ENCODE measurements at regions not wholly inside any gene's neighbourhood (a gene's known extent, or its start where the extent isn't known, plus 50 kb on each side); places are given as distances from the start of the nearest gene placed in this dataset.

- no peak overlapping the region for H3K4me3 Mint-ChIP-seq (ENCODE audit: low read depth)
- no peaks in the 10 kb centered on the region for H3K9me3 Mint-ChIP-seq (ENCODE audit: low read depth)
- no peaks in the 10 kb centered on the region for H3K27me3 Mint-ChIP-seq
- H3K27ac Mint-ChIP-seq, result no peak overlapping the region
- no peak for TF ChIP-seq CTCF (IDR thresholded peaks at IDR 0.05; ENCODE audit: unreplicated experiment)
- H3K36me3 Mint-ChIP-seq (ENCODE audit: insufficient read depth), result no peaks in the 10 kb centered on the region
- peaks cover 9% of the 10 kb centered on the region for H3K4me1 Mint-ChIP-seq (ENCODE audit: low read depth)
- no peak for DNase-seq (ENCODE audit: low spot score, unreplicated experiment)
Observed at GRCh38 chr14:39683691-39684260, 251.5 kb upstream of the FBXO33 start.

GRCh38 chr14:39682582-39682981, 250.3 kb upstream of the FBXO33 start:
- H3K27ac Mint-ChIP-seq, result no peak overlapping the region
- no peaks in the 10 kb centered on the region for H3K27me3 Mint-ChIP-seq
- no peaks in the 10 kb centered on the region for H3K9me3 Mint-ChIP-seq (ENCODE audit: low read depth)
- TF ChIP-seq CTCF (IDR thresholded peaks at IDR 0.05; ENCODE audit: unreplicated experiment), result no peak
- no peak for DNase-seq (ENCODE audit: low spot score, unreplicated experiment)
- no peaks in the 10 kb centered on the region for H3K36me3 Mint-ChIP-seq (ENCODE audit: insufficient read depth)
- H3K4me1 Mint-ChIP-seq (ENCODE audit: low read depth), result peaks cover 10% of the 10 kb centered on the region
- H3K4me3 Mint-ChIP-seq (ENCODE audit: low read depth), result no peak overlapping the region

- no peaks in the 10 kb centered on the region for H3K36me3 Mint-ChIP-seq (ENCODE audit: insufficient read depth)
- H3K27me3 Mint-ChIP-seq, result no peaks in the 10 kb centered on the region
- no peak overlapping the region for H3K4me3 Mint-ChIP-seq (ENCODE audit: low read depth)
- DNase-seq (ENCODE audit: low spot score, unreplicated experiment), result no peak
- no peak for TF ChIP-seq CTCF (IDR thresholded peaks at IDR 0.05; ENCODE audit: unreplicated experiment)
- no peaks in the 10 kb centered on the region for H3K9me3 Mint-ChIP-seq (ENCODE audit: low read depth)
- peaks cover 10% of the 10 kb centered on the region for H3K4me1 Mint-ChIP-seq (ENCODE audit: low read depth)
- H3K27ac Mint-ChIP-seq, result no peak overlapping the region
Observed at GRCh38 chr14:39681782-39682399, 249.7 kb upstream of the FBXO33 start.

GRCh38 chr14:39680777-39681176, 248.5 kb upstream of the FBXO33 start:
- TF ChIP-seq CTCF (IDR thresholded peaks at IDR 0.05; ENCODE audit: unreplicated experiment), result no peak
- H3K4me3 Mint-ChIP-seq (ENCODE audit: low read depth), result no peak overlapping the region
- no peaks in the 10 kb centered on the region for H3K9me3 Mint-ChIP-seq (ENCODE audit: low read depth)
- peaks cover 10% of the 10 kb centered on the region for H3K4me1 Mint-ChIP-seq (ENCODE audit: low read depth)
- no peaks in the 10 kb centered on the region for H3K36me3 Mint-ChIP-seq (ENCODE audit: insufficient read depth)
- H3K27me3 Mint-ChIP-seq, result no peaks in the 10 kb centered on the region
- no peak overlapping the region for H3K27ac Mint-ChIP-seq
- no peak for DNase-seq (ENCODE audit: low spot score, unreplicated experiment)

- Mint-ChIP-seq H3K4me3 (ENCODE audit: low read depth) (no peak overlapping the region), H3K27me3 (no peaks in the 10 kb centered on the region), H3K4me1 (ENCODE audit: low read depth) (peaks cover 6% of the 10 kb centered on the region), H3K9me3 (ENCODE audit: low read depth) (no peaks in the 10 kb centered on the region), H3K27ac (no peak overlapping the region), H3K36me3 (ENCODE audit: insufficient read depth) (no peaks in the 10 kb centered on the region)
- no peak for TF ChIP-seq CTCF (IDR thresholded peaks at IDR 0.05; ENCODE audit: unreplicated experiment)
- DNase-seq (ENCODE audit: low spot score, unreplicated experiment), result no peak
Observed at GRCh38 chr14:39673734-39674133, 241.5 kb upstream of the FBXO33 start.

Data from progenitor cell of endocrine pancreas (in vitro differentiated cells).